Endothelial cell of umbilical vein (primary cell): ENCODE measurements at regions not wholly inside any gene's neighbourhood (a gene's known extent, or its start where the extent isn't known, plus 50 kb on each side); places are given as distances from the start of the nearest gene placed in this dataset.

Experiments used
- CTCF ChIP-seq, 2 donors: IDR thresholded peaks; 1 replicate in 1 of 2; 2 replicates in 1 of 2; pipeline ENCODE4 v1.5.1; 2011; ENCODE audit warnings: low read length in 2 of 2, mild to moderate bottlenecking in 2 of 2, moderate library complexity in 2 of 2, control low read depth in 1 of 2, inconsistent platforms in 1 of 2, low read depth in 1 of 2; ENCODE audit not compliant: insufficient read depth in 1 of 2; ENCODE audit errors: extremely low read depth in 1 of 2
- POLR2A ChIP-seq: IDR thresholded peaks from 2 replicates; pipeline ENCODE4 v1.6.1; 2012; ENCODE audit warnings: low read depth, mild to moderate bottlenecking, control low read depth, low read length
- POLR2AphosphoS5 ChIP-seq: IDR thresholded peaks from 2 replicates; pipeline ENCODE4 v1.6.1; 2012; ENCODE audit warnings: low read depth, mild to moderate bottlenecking, control low read depth, low read length, moderate library complexity; ENCODE audit not compliant: insufficient read depth

GRCh38 chr2:238517209-238517608, 90.5 kb downstream of the ASB1 start:
- TF ChIP-seq POLR2AphosphoS5 (no peak), CTCF (IDR thresholded peaks at IDR 0.05; ENCODE audit: extremely low read depth in 1 of 2, insufficient read depth in 1 of 2, low read depth in 1 of 2, low read length in 2 of 2) (no peak), POLR2A (no peak)
